COLO829 (cell line): ENCODE measurements at regions not wholly inside any gene's neighbourhood (a gene's known extent, or its start where the extent isn't known, plus 50 kb on each side); places are given as distances from the start of the nearest gene placed in this dataset.

Experiments used
- DNase-seq: peaks from one replicate; pipeline ENCODE4 v3.0.0; 2012; ENCODE audit warnings: low spot score

DNA sequence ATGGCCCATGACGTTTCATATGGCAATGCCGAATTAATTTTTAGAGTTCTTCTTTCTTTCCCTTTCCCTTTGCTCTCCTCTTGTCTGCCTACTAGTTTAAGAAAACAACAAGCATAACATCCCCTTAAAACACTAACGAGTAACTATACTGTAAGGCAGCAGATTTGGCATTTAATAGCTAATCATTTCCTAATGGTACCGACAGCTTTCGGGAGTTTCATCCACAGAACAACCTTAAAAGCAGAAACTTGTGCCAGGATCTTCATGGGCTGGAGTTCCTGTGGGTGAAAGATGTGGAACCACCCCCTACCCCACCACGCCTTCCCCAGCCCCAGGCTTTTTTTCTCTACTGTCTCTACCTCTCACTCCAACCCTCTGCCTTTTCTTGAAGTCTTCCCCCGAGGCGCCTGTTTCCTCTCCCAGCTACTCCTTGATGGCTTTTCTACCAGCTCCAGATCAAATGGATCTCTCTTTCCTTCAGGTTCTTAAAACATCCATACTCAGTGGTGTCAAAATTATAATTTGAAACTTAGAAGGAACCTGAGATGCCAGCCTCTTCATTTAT, 319.5 kb downstream of the PIK3R1 start:
- DNase-seq: no peak

DNA sequence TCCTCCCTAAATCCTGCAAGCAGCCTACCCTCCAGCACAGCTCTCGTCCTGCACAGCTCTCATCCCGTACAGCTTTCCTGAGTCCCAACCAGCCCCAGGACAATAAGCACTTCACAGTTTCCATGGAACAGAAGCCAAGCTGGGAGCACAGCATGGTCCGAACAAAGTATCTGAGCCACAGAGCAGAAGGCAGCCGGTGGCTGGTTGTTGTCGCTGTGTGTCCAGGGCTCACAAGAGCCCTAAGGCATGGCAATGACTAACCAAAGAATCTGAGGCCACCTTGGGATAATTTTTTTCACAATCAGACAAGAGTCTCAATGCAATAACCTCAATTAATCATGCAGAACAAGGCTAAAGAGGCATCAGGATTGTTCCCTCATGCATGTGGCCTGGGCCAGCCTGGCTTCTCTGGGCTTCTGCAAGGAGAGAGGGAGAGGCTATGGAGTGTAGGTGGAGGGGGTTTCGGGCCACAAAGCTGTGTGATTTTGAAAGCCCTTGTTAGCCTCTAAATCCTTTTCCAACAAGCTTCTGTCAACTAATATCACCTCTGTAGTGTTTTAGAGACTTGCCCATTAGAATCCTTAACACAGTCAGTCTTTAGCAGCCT, 323.4 kb downstream of the PIK3R1 start:
- no peak for DNase-seq

DNA sequence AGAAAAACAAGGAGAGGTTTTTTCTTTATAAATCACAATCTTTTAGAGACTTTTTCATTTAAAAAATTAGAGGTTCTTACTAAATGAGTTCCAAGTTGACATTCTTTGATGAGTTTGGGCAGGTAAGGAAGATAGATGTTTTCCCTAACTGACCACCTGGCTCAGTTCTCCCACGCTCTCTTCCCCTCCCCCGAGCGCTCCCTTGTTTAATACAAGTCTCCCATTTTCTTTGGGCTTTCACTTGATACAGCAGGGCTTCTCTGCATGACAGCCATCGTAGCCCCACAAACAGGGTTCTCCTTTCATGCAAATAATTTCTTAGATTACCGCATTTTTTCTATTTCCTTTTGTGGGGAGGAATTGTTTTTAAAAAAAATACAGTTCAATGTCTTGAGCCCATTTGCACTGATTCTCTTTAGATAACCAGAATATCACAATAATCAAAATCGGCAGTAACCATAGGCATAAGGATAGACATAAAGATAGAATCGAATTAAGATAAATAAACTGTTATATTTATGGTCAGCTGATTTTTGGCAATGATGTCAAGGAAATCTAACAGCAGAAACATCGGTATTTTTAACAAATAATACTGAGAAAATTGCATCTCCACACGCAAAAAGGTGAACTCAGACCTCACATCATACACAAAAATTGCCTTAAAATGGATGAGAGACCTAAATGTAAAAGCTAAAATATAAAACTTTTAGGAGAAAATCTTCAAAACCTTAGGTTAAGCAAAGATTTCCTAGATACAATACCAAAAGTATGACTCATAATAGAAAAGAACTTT, 325.4 kb downstream of the PIK3R1 start:
- no peak for DNase-seq

DNA sequence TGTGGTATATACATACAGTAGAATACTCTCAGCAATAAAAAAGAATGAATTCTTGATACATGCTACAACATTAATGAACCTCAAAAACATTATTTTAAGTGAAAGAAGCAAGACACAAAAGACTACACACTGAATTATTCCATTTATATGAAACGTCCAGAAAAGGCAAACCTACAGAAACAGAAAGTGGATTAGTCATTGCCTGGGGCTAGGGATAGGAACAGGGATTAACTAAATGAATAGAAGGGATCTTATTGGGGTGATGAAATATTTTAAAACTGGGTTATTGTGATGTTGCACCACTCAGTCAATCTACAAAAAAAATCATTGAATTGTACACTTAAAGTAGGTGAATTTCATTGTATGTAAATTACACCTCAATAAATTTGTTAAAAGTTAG, 326.7 kb downstream of the PIK3R1 start:
- DNase-seq: no peak

DNA sequence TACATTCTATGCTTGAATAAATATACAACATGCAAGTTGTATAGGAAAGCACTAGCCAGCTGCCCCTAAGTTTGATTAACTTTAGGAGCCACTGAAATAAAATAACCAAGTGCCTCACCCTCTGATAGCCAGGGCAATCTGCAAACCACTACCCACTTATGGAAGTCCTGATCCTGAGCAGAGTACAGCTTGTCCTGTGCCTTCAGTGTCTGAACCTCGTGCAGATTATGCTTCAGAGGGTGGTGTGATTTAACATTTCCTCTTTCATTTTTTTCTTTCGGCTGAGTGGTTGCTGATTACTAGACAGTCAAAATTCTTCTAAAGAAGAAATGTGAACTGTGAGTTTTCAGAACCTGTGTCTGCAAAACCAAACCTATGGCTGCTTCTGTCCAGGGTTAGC, 327.7 kb downstream of the PIK3R1 start:
- DNase-seq: no peak

DNA sequence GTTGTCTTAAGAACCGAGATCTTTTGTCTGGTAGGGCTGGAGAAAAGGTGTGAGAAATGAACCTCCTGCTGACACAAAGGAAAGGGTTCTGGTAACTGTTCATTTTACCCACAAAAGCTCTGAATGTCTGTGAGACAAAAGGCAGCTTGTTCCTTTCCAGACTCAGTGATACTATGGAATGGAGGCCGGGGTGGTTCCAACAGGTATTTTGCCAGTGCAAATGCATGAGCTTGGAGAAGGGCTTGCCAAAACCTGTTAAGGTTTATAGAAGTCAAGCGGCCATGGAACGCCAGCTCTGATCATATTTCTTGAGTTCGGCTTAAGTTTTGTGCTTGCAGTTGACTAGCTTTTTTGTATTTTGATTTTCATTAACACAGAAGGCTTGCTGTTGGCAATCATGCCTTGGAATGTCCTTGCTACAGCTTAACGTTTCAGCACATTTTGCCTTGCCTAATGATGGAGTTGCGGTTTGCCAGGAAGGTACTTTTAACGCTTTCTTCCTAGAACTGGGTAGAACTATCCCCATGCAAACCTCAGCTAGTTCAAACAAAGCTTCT, 328.6 kb downstream of the PIK3R1 start:
- no peak for DNase-seq

DNA sequence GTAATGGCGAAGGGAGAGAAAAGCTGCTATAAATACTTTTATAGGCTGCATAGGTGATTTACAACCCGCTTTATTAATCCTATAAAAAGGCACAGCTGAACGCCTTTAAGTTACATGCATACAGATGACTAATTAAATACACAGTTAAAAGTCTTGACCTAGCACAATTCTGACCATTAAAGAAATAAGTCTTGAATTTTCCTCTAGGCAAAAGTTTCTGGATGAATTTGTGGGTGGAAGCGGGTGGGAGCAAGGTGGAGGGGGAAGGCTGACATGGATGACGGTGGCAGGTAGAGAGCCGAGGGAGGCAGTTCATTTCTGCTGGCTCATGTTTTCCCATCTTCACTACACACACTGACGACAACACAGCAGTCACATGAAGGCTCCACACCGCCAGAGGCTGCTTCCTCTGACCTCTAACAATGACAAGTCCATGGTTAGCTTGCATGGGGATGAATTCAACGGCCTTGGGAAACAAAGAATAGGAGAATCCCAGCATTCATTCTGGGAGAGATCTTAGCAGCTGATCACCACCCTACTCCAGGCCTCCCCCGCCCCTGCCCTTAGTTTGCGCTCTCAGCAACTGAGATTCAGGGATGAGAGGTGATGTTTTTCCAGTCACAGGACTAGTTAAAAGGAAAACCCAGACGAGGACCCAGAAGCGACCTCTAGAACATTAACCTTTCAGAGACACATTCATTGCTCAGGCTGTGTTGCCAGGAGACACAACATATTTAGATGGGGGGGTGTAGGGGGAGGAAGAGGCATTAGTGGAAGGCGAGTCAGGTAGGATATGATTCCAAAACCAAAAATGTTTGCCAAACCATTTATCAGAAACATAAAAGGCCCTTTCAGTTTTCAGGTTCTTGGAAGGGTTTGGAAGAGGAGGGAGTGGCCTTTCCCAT, 329.3 kb downstream of the PIK3R1 start:
- peak; percentile 41 for DNase-seq

DNA sequence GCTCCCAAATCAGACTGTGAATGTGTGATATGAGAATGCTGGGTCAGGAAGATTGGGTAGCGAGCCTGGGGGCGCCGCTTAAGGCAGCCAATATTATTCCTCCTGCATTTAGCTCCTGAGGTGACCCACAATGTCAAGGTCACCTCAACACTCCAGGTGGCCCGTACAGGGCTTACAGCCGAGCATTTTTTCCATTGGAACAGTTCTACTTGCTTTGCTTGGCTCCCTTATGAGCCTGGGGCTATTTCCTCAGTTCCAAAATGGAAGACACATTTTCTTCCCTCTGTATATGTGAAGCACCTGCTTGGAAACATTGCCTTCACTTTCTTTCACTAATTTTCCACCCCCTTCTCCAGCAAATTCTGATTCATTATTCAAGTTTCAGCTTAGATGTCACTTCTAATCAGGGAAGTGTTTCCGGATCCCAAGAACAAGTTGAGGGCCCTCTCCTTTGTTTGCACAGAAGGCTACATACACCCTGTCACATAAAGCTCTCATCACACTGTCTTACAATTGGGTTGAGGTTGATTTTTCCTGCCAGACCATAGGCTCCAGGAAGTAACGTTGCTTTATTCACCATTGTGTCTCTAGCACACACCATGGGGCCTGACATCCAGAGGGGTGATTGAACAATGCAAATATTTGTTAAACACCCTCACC, 330.2 kb downstream of the PIK3R1 start:
- no peak for DNase-seq

DNA sequence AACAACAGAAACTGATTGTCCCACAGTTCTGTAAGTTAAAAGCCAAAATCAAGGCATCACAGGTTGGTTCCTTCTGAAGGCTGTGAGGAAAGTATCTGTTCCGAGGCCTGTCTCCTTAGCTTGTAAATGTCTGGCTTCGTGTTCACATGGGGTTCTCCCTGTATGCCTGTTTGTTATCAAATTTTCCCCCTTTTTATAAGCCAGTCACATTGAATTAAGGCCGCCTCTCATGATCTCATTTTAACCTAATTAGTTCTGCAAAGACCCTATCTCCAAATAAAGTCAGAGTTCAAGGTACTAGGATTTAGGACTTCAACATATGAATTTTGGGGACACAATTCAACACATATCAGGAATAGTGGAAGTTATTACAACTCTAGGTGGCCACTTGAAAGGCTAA, 331.5 kb downstream of the PIK3R1 start:
- DNase-seq: no peak

DNA sequence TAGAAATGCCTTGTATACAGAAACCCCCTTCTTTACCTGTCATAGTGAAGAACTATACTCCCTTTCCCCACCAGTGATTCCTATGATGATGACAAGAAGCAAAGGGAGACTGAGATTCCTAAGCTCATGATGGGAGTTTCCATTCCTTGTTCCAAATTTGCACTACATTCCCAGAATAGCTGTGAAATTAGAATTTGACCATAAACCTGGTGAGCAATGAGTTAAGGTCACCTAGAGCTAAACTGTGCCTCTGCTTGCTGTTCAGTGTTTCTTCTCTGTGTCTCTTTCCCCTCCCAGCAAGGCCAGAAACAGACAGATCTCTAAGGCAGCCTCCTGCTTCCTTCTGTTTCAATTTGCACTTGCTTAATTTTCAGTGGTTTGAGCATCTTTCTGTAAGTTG, 332.1 kb downstream of the PIK3R1 start:
- DNase-seq: no peak

DNA sequence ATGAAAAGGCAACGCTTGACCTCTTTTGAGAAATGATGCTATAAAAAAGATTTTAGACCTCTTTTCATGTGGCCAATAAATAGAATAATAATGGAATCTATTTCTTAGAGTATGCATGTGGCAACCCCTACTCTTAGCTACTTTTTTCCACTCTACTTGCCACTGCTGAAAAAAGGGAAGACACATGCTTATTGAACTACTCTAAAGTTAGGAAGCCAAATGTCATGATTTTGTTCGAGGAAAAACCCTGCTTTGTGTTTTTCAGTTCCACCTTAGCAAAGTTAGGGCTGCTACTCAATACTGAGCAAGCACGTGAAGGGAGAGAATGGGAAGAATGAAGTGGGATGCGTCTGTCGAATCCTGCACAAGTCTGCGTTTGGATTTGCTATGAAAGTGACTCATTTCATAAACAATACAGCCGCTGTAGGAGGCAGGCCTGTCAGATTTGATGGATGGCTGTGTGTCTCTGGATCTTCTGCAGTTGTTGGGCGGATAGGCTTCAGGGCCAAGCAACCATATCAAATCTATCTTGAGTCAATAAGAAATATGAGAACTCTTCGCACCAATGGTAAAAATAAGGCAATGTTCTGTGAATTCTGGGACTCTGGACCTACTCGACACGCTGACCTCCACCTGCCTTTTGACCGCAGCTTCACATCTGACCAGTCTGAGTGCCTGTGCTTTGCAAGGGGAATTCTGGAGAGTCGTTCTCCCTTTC, 333.6 kb downstream of the PIK3R1 start:
- peak; percentile 71 for DNase-seq

DNA sequence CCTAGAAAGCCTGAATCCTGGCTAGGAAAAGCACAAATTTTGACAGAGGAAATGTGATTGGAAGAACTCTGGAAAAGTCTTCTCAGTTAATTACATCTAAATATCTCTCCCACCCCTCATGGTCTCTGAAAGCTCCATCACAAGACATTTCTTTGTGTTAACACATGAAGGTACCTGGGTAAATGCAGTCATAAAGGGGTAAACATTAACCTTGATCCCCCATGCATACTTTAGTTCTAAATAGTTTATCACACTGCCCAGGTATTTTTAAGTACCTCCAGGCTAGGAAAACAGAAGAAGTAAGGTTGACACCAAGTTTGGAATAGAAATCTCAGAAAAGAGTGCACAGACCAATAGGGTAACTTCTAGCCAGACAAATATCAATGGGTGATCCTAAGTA, 334.5 kb downstream of the PIK3R1 start:
- DNase-seq: no peak

DNA sequence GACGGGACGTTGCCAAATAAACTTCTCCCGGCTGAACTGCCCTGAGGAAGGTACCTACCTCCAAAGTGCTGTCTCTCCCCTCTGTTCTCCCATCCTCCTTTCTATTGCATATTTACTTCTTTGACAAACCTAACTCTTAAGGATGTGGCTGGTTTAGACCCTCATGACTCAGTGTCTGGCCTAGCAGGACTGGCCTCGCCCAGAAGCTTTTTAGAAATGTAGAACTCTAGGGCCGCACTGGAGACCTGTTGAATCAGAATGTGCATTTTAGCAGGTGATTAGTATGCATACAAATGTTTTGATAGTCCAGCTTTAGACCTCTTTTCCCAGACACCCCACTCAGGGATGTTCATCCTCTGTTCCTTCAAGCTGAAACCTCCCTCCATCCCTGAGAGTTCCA, 335.9 kb downstream of the PIK3R1 start:
- DNase-seq: no peak

DNA sequence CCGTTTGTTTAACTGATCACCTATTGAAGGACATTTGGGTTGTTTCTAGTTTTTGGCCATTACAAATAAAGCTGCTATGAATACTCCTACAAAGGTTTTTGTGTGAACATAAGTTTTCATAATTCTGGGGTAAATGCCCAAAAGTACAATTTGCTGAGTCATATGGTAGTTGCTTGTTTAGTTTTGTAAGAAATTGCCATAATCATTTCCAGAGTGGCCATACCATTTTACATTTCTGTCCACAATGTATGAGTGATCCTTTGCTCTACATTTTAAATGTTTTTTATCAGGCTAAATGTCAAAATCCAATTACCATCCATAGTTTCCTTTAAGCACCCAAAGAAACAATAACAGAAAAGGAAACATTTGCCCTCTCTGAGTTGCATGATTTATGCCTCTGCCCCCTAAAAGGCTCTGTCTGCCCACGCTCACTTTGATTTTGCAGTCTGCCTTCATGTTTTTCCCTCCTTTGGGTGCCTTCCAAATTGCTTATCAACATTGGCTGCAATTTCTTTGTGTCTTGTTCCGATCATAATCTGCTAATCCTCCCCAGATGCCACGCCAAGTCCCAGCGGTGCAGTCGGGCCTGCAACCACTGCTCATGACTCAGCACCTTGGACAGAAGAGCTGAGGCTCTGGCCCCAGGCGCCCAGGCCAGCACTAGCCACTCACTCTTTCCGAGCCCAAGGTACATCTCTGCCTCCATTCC, 339.2 kb downstream of the PIK3R1 start:
- DNase-seq: no peak

DNA sequence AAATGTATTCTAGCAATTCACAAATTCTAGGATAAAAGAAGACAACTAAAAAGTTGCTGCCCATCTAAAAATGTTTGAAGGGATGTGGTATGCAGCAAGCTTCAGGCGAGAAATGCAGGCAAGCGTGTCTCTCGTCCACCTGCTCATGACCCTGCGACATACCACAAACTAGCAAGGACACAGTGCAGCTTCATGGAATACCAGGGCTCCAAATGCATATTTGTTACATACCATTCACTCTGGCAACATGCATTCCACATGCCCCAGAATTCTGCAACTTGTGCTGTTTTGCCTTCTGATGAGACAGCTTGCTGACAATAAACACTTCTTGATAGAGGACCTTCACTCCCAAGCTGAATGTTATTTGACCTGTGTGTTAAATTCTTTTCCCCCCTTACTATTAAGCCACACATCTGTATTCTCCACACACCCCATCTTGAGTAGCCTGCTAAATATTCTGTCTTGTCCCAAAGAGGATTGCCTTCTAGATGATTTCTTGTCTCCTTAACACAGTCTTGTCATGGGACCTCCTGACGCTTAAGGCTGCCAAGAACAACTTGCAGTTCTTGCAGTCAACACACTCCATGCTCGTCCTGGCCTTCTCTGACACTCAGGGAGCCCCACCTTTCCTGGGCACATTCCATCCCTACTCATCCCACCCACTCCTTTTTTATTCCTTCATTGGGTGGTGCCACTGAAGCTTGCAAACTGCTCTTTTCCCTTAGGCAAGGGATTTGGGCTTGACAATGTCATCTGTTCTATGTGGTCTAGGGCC, 340.5 kb downstream of the PIK3R1 start:
- DNase-seq: no peak

DNA sequence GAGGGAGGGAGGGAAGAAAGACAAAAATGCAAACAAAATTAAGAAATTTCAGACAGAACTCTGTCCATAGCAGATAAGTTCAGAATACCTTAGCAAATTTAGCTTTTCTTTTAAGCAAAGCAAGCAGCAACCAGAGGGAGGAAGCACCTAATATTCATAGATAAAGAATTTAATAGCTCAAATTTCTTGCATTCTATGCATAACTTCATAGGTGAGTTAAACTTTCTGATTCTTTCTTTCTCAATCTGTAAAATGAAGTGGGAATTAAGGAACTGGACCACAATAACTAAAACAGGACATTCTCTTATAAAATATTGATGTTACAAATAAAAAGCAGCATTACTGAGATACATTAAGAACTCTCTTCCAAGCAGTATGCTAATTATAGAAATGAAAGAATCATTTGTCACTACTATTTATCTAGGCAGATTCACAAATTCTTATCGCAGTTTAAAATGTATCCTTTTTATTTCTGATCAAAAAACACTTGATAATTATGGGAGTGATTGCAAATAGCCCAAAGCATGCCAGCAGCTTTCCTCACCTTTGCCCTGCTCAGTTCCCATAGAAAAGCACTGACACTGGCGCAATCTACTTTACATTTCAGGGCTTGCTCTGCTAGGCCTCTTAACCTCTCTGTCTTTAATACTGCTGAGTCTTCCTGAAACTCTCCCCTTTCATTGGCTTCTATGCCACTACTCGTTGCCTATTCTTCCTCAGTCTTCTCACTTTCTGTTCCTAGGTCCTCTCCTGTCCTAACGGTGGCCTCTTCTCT, 341.8 kb downstream of the PIK3R1 start:
- no peak for DNase-seq

DNA sequence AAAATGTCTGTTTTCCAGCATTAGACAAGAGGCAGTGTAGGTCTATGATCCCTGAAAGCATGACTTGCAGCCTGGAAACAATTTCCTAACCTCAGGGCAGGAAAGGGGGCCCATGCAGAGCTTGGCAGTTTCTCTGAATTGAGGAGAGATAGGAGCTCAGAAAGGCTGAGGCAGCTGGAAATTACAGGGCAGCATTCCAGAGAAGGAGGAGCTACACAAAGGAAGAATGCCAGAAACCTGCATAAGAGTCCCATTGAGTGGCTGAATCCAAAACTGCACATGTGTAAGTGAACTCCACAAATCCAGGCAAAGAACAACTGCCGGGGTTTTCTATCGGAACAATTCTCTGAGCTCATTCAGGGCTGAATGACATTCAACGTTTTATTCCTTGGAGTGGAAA, 346.8 kb downstream of the PIK3R1 start:
- DNase-seq: no peak

DNA sequence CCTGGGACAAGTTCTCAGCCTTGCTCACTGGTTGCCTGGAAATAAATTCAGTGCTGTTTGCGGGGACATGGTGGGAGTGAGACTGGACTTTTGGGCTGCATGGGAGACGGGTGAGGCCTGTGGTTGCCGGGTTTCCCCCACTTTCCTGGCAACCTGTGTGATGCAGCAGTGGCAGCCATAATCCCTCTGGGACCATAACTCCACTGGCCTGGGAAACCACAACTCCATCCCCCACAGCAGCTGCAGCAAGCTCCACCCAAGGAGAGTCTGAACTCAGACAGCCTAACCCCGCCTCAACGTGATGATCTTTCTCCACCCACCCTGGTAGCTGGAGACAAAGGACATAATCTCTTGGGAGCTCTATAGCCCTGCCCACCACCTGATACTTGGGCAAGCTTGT, 349.9 kb downstream of the PIK3R1 start:
- DNase-seq: no peak

DNA sequence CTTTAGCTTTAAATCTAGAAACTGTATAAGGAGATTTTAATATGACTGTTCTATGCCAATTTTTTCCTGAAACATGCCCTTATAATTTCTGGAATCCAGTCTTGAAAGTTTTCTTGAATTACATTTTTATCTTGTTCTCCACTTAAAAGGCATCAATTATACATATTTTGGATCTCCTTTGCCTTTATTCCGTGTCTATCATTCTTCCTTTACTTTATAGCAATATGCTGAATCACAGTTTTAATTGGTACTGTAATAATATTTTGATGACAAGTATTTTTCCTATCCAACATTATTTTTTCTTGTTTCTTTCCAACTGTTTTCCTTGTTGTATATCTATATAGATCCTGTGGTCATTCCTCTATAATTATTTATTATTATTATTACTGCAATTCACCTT, 361.2 kb downstream of the PIK3R1 start:
- no peak for DNase-seq
